Mesenteric fat pad (tissue), 1 donor: ENCODE measurements at regions not wholly inside any gene's neighbourhood (a gene's known extent, or its start where the extent isn't known, plus 50 kb on each side); places are given as distances from the start of the nearest gene placed in this dataset.

ENCODE experiments used
- DNase-seq: peaks from one replicate; pipeline ENCODE4 v3.0.0-alpha.2; 2020; ENCODE audit warnings: low spot score
- donor health status: DM: yes; HTN: yes; CAD: no.

GRCh38 chr2:235257590-235257989, 236.3 kb upstream of the AGAP1 start:
- DNase-seq, result no peak

- DNase-seq, result no peak
Measured at GRCh38 chr2:235262750-235263149, 231.1 kb upstream of the AGAP1 start.

- DNase-seq, result no peak
Measured at GRCh38 chr2:235263205-235264120, 230.4 kb upstream of the AGAP1 start.

GRCh38 chr2:235264121-235264493, 229.7 kb upstream of the AGAP1 start:
- no peak for DNase-seq

- no peak for DNase-seq
Measured at GRCh38 chr2:235264512-235264911, 229.3 kb upstream of the AGAP1 start.

GRCh38 chr2:235265348-235265965, 228.4 kb upstream of the AGAP1 start:
- DNase-seq, result no peak

GRCh38 chr2:235267251-235267650, 226.6 kb upstream of the AGAP1 start:
- DNase-seq, result no peak

- DNase-seq, result no peak
Measured at GRCh38 chr2:235268535-235268934, 225.3 kb upstream of the AGAP1 start.

- DNase-seq, result no peak
Measured at GRCh38 chr2:235270291-235270690, 223.6 kb upstream of the AGAP1 start.

GRCh38 chr2:235270956-235271355, 222.9 kb upstream of the AGAP1 start:
- no peak for DNase-seq

GRCh38 chr2:235271936-235272335, 221.9 kb upstream of the AGAP1 start:
- DNase-seq, result no peak

- no peak for DNase-seq
Measured at GRCh38 chr2:235274023-235274422, 219.8 kb upstream of the AGAP1 start.

GRCh38 chr2:235277485-235277884, 216.4 kb upstream of the AGAP1 start:
- DNase-seq, result no peak

- DNase-seq, result no peak
Measured at GRCh38 chr2:235278771-235279355, 215.0 kb upstream of the AGAP1 start.

- DNase-seq, result no peak
Measured at GRCh38 chr2:235279965-235280364, 213.9 kb upstream of the AGAP1 start.

GRCh38 chr2:235283246-235283645, 210.6 kb upstream of the AGAP1 start:
- no peak for DNase-seq

- no peak for DNase-seq
Measured at GRCh38 chr2:235286622-235287374, 207.0 kb upstream of the AGAP1 start.

GRCh38 chr2:235287375-235287733, 206.5 kb upstream of the AGAP1 start:
- no peak for DNase-seq

- no peak for DNase-seq
Measured at GRCh38 chr2:235291461-235291860, 202.4 kb upstream of the AGAP1 start.

- DNase-seq, result no peak
Measured at GRCh38 chr2:235293061-235293460, 200.8 kb upstream of the AGAP1 start.

- no peak for DNase-seq
Measured at GRCh38 chr2:235295831-235296230, 198.0 kb upstream of the AGAP1 start.
